Panc1 (cell line): ENCODE measurements at regions not wholly inside any gene's neighbourhood (a gene's known extent, or its start where the extent isn't known, plus 50 kb on each side); places are given as distances from the start of the nearest gene placed in this dataset.

Experiments used
- CTCF ChIP-seq: fragments of 450-650 bp; IDR thresholded peaks from 2 replicates; pipeline ENCODE4 v1.5.1; 2017; ENCODE audit warnings: mild to moderate bottlenecking
- POLR2AphosphoS5 ChIP-seq: IDR thresholded peaks from 2 replicates; pipeline ENCODE4 v1.6.1; 2012; ENCODE audit warnings: mild to moderate bottlenecking, low read depth, low read length, moderate library complexity
- SIN3A ChIP-seq: IDR thresholded peaks from 2 replicates; pipeline ENCODE4 v1.6.1; 2012; ENCODE audit warnings: low read depth, mild to moderate bottlenecking, low read length, moderate library complexity, borderline replicate concordance; ENCODE audit not compliant: insufficient read depth
- TCF7L2 ChIP-seq: IDR thresholded peaks from 2 replicates; pipeline ENCODE4 v1.6.1; 2011; ENCODE audit warnings: mild to moderate bottlenecking, low read depth, low read length, inconsistent platforms

DNA sequence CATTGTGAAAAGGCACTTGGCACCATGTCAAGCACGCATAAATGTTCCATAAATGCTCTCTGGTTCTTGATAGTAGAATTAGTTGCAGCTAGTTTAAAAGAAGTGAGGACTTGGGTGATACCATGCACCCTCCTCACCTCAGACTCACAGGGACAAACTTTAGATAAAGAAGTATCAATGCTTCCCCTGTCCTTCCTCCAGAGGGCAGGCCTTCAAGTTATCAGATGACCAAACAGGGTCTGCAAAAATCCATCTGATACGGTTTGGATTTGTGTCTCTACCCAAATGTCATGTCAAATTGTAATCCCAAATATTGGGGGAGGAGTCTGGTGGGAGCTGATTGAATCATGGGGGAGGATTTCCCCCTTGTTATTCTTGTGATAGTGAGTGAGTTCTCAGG lies 54.1 kb downstream of the C1QL2 start:
- TF ChIP-seq POLR2AphosphoS5 (no peak), CTCF (no peak; the same call in 1 of the 2 replicates), SIN3A (no peak), TCF7L2 (no peak)
